IPS-18a (cell line): ENCODE measurements at regions not wholly inside any gene's neighbourhood (a gene's known extent, or its start where the extent isn't known, plus 50 kb on each side); places are given as distances from the start of the nearest gene placed in this dataset.
"Not testable (repeated sequence)": the region's sequence is repeated elsewhere in the genome, so short reads cannot be mapped to it uniquely, and the experiment has no call there.

Experiments used
- H3K27ac ChIP-seq: one replicate; pipeline ENCODE4 v1.5.1; 2013; ENCODE audit warnings: low read length
- H3K27me3 ChIP-seq: one replicate; pipeline ENCODE4 v1.6.1; 2013; ENCODE audit warnings: mild to moderate bottlenecking, low read length; ENCODE audit not compliant: control insufficient read depth, insufficient read depth
- H3K36me3 ChIP-seq: one replicate; pipeline ENCODE4 v1.6.1; 2013; ENCODE audit warnings: low read depth, low read length; ENCODE audit not compliant: control insufficient read depth
- H3K4me1 ChIP-seq: one replicate; pipeline ENCODE4 v1.6.1; 2013; ENCODE audit warnings: low read depth, low read length; ENCODE audit not compliant: control insufficient read depth
- H3K4me3 ChIP-seq: one replicate; pipeline ENCODE4 v1.5.1; 2013; ENCODE audit warnings: low read length
- H3K9ac ChIP-seq: one replicate; pipeline ENCODE4 v1.6.1; 2013; ENCODE audit warnings: mild to moderate bottlenecking, low read length, moderate library complexity
- H3K9me3 ChIP-seq: one replicate; pipeline ENCODE4 v1.6.1; 2013; ENCODE audit warnings: low read depth, low read length; ENCODE audit not compliant: control insufficient read depth

GRCh38 chrX:144494074-144494473 is 610.2 kb downstream of the UBE2NL start:
- no peak overlapping the region for H3K9ac ChIP-seq
- no peaks in the 10 kb centered on the region for H3K27me3 ChIP-seq
- no peaks in the 10 kb centered on the region for H3K4me1 ChIP-seq
- no peaks in the 10 kb centered on the region for H3K36me3 ChIP-seq
- no peak overlapping the region for H3K27ac ChIP-seq
- no peak overlapping the region for H3K4me3 ChIP-seq
- peaks cover 79% of the 10 kb centered on the region for H3K9me3 ChIP-seq

- Histone ChIP-seq H3K9ac (no peak overlapping the region), H3K36me3 (no peaks in the 10 kb centered on the region), H3K4me1 (no peaks in the 10 kb centered on the region), H3K9me3 (peaks cover 73% of the 10 kb centered on the region), H3K4me3 (no peak overlapping the region), H3K27me3 (no peaks in the 10 kb centered on the region), H3K27ac (no peak overlapping the region)
These were observed 648.0 kb downstream of the UBE2NL start for GRCh38 chrX:144531877-144532276.

GRCh38 chrX:144566592-144566991 is 680.7 kb upstream of the SPANXN1 start:
- H3K27ac ChIP-seq, result no peak overlapping the region
- H3K27me3 ChIP-seq, result no peaks in the 10 kb centered on the region
- no peak overlapping the region for H3K4me3 ChIP-seq
- H3K9me3 ChIP-seq, result peaks cover 77% of the 10 kb centered on the region
- H3K4me1 ChIP-seq, result no peaks in the 10 kb centered on the region
- H3K36me3 ChIP-seq, result no peaks in the 10 kb centered on the region
- no peak overlapping the region for H3K9ac ChIP-seq

- Histone ChIP-seq H3K27ac (no peak overlapping the region), H3K4me3 (no peak overlapping the region), H3K36me3 (no peaks in the 10 kb centered on the region), H3K9ac (no peak overlapping the region), H3K27me3 (no peaks in the 10 kb centered on the region), H3K4me1 (no peaks in the 10 kb centered on the region), H3K9me3 (peaks cover 84% of the 10 kb centered on the region)
These were observed 660.5 kb upstream of the SPANXN1 start for GRCh38 chrX:144586756-144587155.

GRCh38 chrX:144592036-144592435 is 655.3 kb upstream of the SPANXN1 start:
- Histone ChIP-seq H3K9me3 (peaks cover 74% of the 10 kb centered on the region), H3K27ac (no peak overlapping the region), H3K36me3 (no peaks in the 10 kb centered on the region), H3K9ac (no peak overlapping the region), H3K4me3 (no peak overlapping the region), H3K27me3 (no peaks in the 10 kb centered on the region), H3K4me1 (no peaks in the 10 kb centered on the region)

- no peaks in the 10 kb centered on the region for H3K27me3 ChIP-seq
- H3K4me3 ChIP-seq, result no peak overlapping the region
- H3K4me1 ChIP-seq, result no peaks in the 10 kb centered on the region
- no peak overlapping the region for H3K27ac ChIP-seq
- H3K9ac ChIP-seq, result no peak overlapping the region
- H3K9me3 ChIP-seq, result peaks cover 79% of the 10 kb centered on the region
- no peaks in the 10 kb centered on the region for H3K36me3 ChIP-seq
These were observed 646.3 kb upstream of the SPANXN1 start for GRCh38 chrX:144601010-144601409.

- no peaks in the 10 kb centered on the region for H3K27me3 ChIP-seq
- no peak overlapping the region for H3K27ac ChIP-seq
- H3K9me3 ChIP-seq, result peaks cover 73% of the 10 kb centered on the region
- H3K4me3 ChIP-seq, result no peak overlapping the region
- no peaks in the 10 kb centered on the region for H3K36me3 ChIP-seq
- no peak overlapping the region for H3K9ac ChIP-seq
- H3K4me1 ChIP-seq, result no peaks in the 10 kb centered on the region
These were observed 635.2 kb upstream of the SPANXN1 start for GRCh38 chrX:144612076-144612475.

- H3K9me3 ChIP-seq, result peaks cover 76% of the 10 kb centered on the region
- no peaks in the 10 kb centered on the region for H3K4me1 ChIP-seq
- H3K27me3 ChIP-seq, result no peaks in the 10 kb centered on the region
- H3K9ac ChIP-seq, result no peak overlapping the region
- no peaks in the 10 kb centered on the region for H3K36me3 ChIP-seq
- H3K4me3 ChIP-seq, result no peak overlapping the region
- H3K27ac ChIP-seq, result no peak overlapping the region
These were observed 631.0 kb upstream of the SPANXN1 start for GRCh38 chrX:144616317-144616716.

- Histone ChIP-seq H3K9me3 (peaks cover 79% of the 10 kb centered on the region), H3K27ac (no peak overlapping the region), H3K9ac (no peak overlapping the region), H3K36me3 (no peaks in the 10 kb centered on the region), H3K4me1 (no peaks in the 10 kb centered on the region), H3K27me3 (no peaks in the 10 kb centered on the region), H3K4me3 (no peak overlapping the region)
These were observed 619.4 kb upstream of the SPANXN1 start for GRCh38 chrX:144627947-144628346.

GRCh38 chrX:144634451-144634850 is 612.9 kb upstream of the SPANXN1 start:
- not testable (repeated sequence) for H3K4me1 ChIP-seq, H3K27ac ChIP-seq, H3K36me3 ChIP-seq, H3K4me3 ChIP-seq, H3K9ac ChIP-seq, H3K27me3 ChIP-seq
- H3K9me3 ChIP-seq, result peaks cover 76% of the 10 kb centered on the region

- Histone ChIP-seq H3K4me1 (no peaks in the 10 kb centered on the region), H3K36me3 (no peaks in the 10 kb centered on the region), H3K27me3 (no peaks in the 10 kb centered on the region), H3K4me3 (no peak overlapping the region), H3K27ac (no peak overlapping the region), H3K9me3 (peaks cover 70% of the 10 kb centered on the region), H3K9ac (no peak overlapping the region)
These were observed 609.6 kb upstream of the SPANXN1 start for GRCh38 chrX:144637731-144638130.

GRCh38 chrX:144648788-144649187 is 598.5 kb upstream of the SPANXN1 start:
- Histone ChIP-seq H3K4me3 (no peak overlapping the region), H3K27ac (no peak overlapping the region), H3K36me3 (no peaks in the 10 kb centered on the region), H3K9me3 (peaks cover 79% of the 10 kb centered on the region), H3K27me3 (no peaks in the 10 kb centered on the region), H3K4me1 (no peaks in the 10 kb centered on the region), H3K9ac (no peak overlapping the region)
